BE2C (cell line): ENCODE measurements at regions not wholly inside any gene's neighbourhood (a gene's known extent, or its start where the extent isn't known, plus 50 kb on each side); places are given as distances from the start of the nearest gene placed in this dataset.

Experiments used
- DNase-seq: peaks from one replicate; pipeline ENCODE4 v3.0.0-alpha.2; 2020
- H3K27me3 ChIP-seq: fragments of 250-450 bp; sonication (Bioruptor Pico); 2 replicates; pipeline ENCODE4 v1.5.1; 2020; ENCODE audit warnings: mild to moderate bottlenecking
- H3K36me3 ChIP-seq: fragments of 250-450 bp; sonication (Bioruptor Pico); 2 replicates; pipeline ENCODE4 v1.5.1; 2020; ENCODE audit warnings: mild to moderate bottlenecking
- H3K4me1 ChIP-seq: fragments of 250-450 bp; sonication (Bioruptor Pico); 2 replicates; pipeline ENCODE4 v1.5.1; 2020
- H3K4me3 ChIP-seq: 2 replicates; pipeline ENCODE4 v1.5.1; 2011; ENCODE audit warnings: low read depth, low read length
- H3K9me3 ChIP-seq: fragments of 250-450 bp; sonication (Bioruptor Pico); 2 replicates; pipeline ENCODE4 v1.5.1; 2020
- TF ChIP-seq, protein P1 (sequence below): IDR thresholded peaks from 2 replicates; pipeline ENCODE4 v1.5.1; 2012; ENCODE audit warnings: mild to moderate bottlenecking, low read depth, low read length

DNA sequence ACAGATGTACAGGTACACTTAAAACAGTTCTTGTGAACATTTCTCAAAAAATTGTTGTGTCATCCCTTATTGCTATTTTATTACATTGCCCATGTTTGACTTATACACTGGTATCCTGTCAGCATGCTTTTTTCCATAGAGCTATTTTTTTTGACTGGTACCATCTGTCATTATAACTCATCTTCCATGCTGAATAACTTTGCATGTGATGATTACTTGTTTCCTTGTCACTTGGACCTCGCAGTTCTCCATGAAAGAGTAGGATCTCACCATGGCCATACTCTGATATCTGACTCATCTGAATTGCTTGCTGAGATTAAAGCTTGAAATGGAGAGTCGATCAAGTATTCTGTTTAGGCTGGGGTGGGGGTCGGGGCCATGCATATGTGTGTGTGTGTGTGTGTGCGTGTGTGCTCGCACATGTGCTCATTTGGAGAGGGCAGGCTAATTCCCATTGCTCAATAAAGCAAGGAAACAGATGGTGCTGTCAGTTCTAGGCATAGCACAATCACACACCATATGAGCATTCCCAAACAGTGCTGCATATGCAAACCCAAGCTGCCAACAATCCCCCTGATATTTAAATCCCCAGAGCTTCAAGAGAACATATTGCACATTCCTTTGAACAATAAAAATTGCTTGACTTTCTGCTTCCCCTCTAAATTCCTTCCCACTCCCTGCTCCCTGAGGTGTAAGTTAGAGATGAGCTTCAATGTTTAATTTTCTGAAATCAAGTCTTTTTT, 62.9 kb downstream of the NHLRC3 start:
- Histone ChIP-seq H3K4me1 (peaks cover 11% of the 10 kb centered on the region), H3K9me3 (no peaks in the 10 kb centered on the region), H3K4me3 (no peak overlapping the region), H3K27me3 (no peaks in the 10 kb centered on the region), H3K36me3 (no peaks in the 10 kb centered on the region)
- DNase-seq = no peak
- TF ChIP-seq, protein P1, sequence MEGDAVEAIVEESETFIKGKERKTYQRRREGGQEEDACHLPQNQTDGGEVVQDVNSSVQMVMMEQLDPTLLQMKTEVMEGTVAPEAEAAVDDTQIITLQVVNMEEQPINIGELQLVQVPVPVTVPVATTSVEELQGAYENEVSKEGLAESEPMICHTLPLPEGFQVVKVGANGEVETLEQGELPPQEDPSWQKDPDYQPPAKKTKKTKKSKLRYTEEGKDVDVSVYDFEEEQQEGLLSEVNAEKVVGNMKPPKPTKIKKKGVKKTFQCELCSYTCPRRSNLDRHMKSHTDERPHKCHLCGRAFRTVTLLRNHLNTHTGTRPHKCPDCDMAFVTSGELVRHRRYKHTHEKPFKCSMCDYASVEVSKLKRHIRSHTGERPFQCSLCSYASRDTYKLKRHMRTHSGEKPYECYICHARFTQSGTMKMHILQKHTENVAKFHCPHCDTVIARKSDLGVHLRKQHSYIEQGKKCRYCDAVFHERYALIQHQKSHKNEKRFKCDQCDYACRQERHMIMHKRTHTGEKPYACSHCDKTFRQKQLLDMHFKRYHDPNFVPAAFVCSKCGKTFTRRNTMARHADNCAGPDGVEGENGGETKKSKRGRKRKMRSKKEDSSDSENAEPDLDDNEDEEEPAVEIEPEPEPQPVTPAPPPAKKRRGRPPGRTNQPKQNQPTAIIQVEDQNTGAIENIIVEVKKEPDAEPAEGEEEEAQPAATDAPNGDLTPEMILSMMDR = no peak

- TF ChIP-seq, protein P1 = no peak
- H3K4me1 ChIP-seq = peaks cover 25% of the 10 kb centered on the region
- H3K4me3 ChIP-seq = no peak overlapping the region
- H3K9me3 ChIP-seq = no peaks in the 10 kb centered on the region
- no peaks in the 10 kb centered on the region for H3K27me3 ChIP-seq
- no peaks in the 10 kb centered on the region for H3K36me3 ChIP-seq
- no peak for DNase-seq
Observed at GRCh38 chr13:39102981-39103490, 64.8 kb downstream of the NHLRC3 start.

GRCh38 chr13:39105110-39105509, 66.9 kb downstream of the NHLRC3 start:
- DNase-seq = peak; percentile 74
- Histone ChIP-seq H3K9me3 (no peaks in the 10 kb centered on the region), H3K4me3 (no peak overlapping the region), H3K36me3 (no peaks in the 10 kb centered on the region), H3K4me1 (peaks cover 36% of the 10 kb centered on the region), H3K27me3 (no peaks in the 10 kb centered on the region)
- TF ChIP-seq, protein P1 = no peak

DNA sequence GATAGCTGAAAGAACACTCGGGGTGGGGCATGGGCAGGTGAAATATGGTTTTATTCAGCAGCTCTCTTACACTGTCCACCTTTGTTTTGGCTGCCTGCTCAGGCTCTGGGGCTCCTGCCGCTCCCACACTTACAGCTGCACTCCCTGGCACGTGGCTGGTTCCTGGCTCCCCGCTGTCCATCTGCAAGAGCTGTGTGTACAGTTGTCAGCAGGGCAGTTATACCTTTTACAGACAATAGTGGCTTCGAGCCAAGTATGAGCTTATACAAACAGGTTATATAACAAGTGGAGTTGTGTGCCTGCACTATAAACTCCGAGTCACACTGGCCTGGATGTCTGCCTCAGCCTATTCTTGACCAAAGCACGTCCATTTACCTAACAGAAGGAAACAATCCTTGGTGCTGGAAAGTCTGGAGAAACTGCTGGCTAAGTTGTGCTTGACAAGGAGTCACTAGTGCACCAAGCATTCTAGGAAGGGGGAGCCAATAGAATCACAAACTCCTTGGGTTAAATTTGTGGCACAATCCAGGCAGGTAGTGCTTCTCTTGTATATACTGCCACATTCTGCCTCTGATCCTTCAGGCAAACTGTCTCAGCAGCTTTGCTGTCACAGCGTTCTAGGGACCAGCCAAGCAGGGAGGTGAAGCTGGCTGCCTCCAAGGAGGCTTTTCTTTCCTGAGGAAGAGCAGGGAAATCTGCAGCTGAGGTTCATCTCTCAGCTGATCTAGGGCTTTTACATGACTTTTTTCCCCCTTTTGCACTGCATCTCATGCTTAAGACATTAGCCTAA, 68.2 kb downstream of the NHLRC3 start:
- TF ChIP-seq, protein P1 = no peak
- Histone ChIP-seq H3K27me3 (no peaks in the 10 kb centered on the region), H3K4me3 (no peak overlapping the region), H3K9me3 (no peaks in the 10 kb centered on the region), H3K36me3 (no peaks in the 10 kb centered on the region), H3K4me1 (peaks cover 36% of the 10 kb centered on the region)
- DNase-seq = peak; percentile 47

- Histone ChIP-seq H3K4me1 (peaks cover 36% of the 10 kb centered on the region), H3K9me3 (no peaks in the 10 kb centered on the region), H3K27me3 (no peaks in the 10 kb centered on the region), H3K36me3 (no peaks in the 10 kb centered on the region), H3K4me3 (no peak overlapping the region)
- TF ChIP-seq, protein P1 = no peak
- DNase-seq = peak; percentile 32
Observed at GRCh38 chr13:39107561-39107960, 69.3 kb downstream of the NHLRC3 start.
